ENCODE measurements at regions not wholly inside any gene's neighbourhood (a gene's known extent, or its start where the extent isn't known, plus 50 kb on each side); places are given as distances from the start of the nearest gene placed in this dataset.

DNA sequence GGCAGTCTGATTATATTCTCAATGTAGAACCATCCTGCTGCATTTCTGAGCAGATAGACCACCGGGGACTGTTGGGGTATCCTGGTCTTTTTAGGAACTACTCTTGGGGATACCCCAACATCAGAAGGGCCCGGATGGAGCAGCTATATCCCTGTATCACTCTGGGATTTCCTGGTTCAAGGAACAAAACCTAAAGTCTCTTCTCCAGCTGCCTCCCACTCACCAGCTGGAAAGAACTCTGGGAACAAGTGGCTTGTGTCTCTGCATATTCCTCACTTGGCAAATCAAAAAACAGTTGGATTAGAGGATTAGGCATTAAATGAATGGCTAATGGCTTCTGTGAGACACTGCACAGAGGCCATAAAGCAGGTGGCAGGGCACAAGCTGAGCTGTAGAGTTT lies 62.3 kb upstream of the HS3ST2 start:
- no peak for DNase-seq (ENCODE audit: low read depth)
- H3K4me3 ChIP-seq (ENCODE audit: low read length) = no peak overlapping the region
- no peak for TF ChIP-seq CTCF (conservative IDR thresholded peaks at IDR 0.05; ENCODE audit: low read depth, low read length)

DNA sequence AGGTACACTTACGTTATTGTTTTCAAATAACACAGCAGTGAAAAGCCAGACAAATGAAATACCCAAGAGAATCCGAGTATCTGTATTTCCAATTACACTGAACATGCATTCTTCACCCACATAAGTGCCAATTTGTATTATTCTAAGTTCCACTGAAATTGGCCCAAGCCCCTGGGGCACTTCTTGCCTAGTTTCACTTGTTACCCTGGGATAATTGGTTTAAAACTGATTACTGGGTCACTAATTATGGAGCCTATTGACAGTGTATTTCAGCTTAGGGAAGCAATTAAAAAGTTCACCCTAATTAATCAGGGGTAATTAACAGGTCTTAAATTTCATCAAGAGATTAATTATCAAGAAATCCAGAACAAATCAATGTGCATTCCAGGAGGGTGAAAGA lies 60.5 kb upstream of the HS3ST2 start:
- H3K4me3 ChIP-seq (ENCODE audit: low read length) = no peak overlapping the region
- TF ChIP-seq CTCF (conservative IDR thresholded peaks at IDR 0.05; ENCODE audit: low read depth, low read length) = no peak
- no peak for DNase-seq (ENCODE audit: low read depth)

GRCh38 chr16:22754577-22754976 lies 59.4 kb upstream of the HS3ST2 start:
- DNase-seq (ENCODE audit: low read depth) = no peak
- no peak overlapping the region for H3K4me3 ChIP-seq (ENCODE audit: low read length)
- TF ChIP-seq CTCF (conservative IDR thresholded peaks at IDR 0.05; ENCODE audit: low read depth, low read length) = no peak

DNA sequence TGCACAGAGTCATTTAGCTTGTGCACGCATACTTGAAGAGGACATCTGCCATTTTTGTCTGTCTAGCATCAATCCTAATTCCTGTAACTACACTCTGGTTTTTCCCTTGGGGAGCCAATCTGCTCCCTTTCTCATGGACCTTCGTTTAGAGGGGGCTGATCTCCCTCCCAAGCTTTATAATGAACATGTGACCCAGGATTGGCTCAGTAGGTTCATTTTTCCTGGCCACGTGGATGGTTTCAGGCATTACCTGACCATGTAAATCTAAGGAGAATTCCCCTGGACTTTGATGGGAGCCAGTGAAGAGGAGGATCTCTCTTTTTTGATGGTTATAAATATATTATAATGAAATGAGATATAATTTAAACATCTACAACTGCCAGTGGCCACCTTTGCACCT lies 56.8 kb upstream of the HS3ST2 start:
- DNase-seq (ENCODE audit: low read depth) = no peak
- no peak for TF ChIP-seq CTCF (conservative IDR thresholded peaks at IDR 0.05; ENCODE audit: low read depth, low read length)
- no peak overlapping the region for H3K4me3 ChIP-seq (ENCODE audit: low read length)

GRCh38 chr16:22762486-22762885 lies 51.5 kb upstream of the HS3ST2 start:
- no peak for TF ChIP-seq CTCF (conservative IDR thresholded peaks at IDR 0.05; ENCODE audit: low read depth, low read length)
- no peak for DNase-seq (ENCODE audit: low read depth)

GRCh38 chr16:22763437-22764080 lies 50.4 kb upstream of the HS3ST2 start:
- no peak overlapping the region for H3K4me3 ChIP-seq (ENCODE audit: low read length)
- peak; percentile 0 for DNase-seq (ENCODE audit: low read depth)
- no peak for TF ChIP-seq CTCF (conservative IDR thresholded peaks at IDR 0.05; ENCODE audit: low read depth, low read length)

More at GRCh38 chr16:22762486-22762885, 51.5 kb upstream of the HS3ST2 start:
- H3K4me3 ChIP-seq (ENCODE audit: low read length) = no peak overlapping the region

Data from retinal pigment epithelial cell (primary cell).